WI38 (cell line): ENCODE measurements at regions not wholly inside any gene's neighbourhood (a gene's known extent, or its start where the extent isn't known, plus 50 kb on each side); places are given as distances from the start of the nearest gene placed in this dataset.
"Not testable (repeated sequence)": the region's sequence is repeated elsewhere in the genome, so short reads cannot be mapped to it uniquely, and the experiment has no call there.

Source experiments
- H3K4me3 ChIP-seq: 2 replicates; pipeline ENCODE4 v1.5.1; 2011; ENCODE audit warnings: low read depth, mild to moderate bottlenecking, control low read depth, low read length
- CTCF ChIP-seq: IDR thresholded peaks from 2 replicates; pipeline ENCODE4 v1.5.1; 2012; ENCODE audit warnings: low read depth, mild to moderate bottlenecking, control low read depth, low read length

- no peak overlapping the region for H3K4me3 ChIP-seq
- TF ChIP-seq CTCF, result no peak
Measured at GRCh38 chr1:173365341-173365740, 111.8 kb upstream of the PRDX6 start.

GRCh38 chr1:173367136-173367535, 110.0 kb upstream of the PRDX6 start:
- no peak for TF ChIP-seq CTCF
- no peak overlapping the region for H3K4me3 ChIP-seq

- not testable (repeated sequence) for H3K4me3 ChIP-seq
Measured at GRCh38 chr1:173370586-173370985, 106.5 kb upstream of the PRDX6 start.

- H3K4me3 ChIP-seq, result not testable (repeated sequence)
Measured at GRCh38 chr1:173376065-173376464, 101.1 kb upstream of the PRDX6 start.

GRCh38 chr1:173377266-173377665, 99.9 kb upstream of the PRDX6 start:
- no peak for TF ChIP-seq CTCF
- H3K4me3 ChIP-seq, result no peak overlapping the region

- no peak overlapping the region for H3K4me3 ChIP-seq
- TF ChIP-seq CTCF, result no peak
Measured at GRCh38 chr1:173383351-173383750, 93.8 kb upstream of the PRDX6 start.

GRCh38 chr1:173388352-173388751, 88.8 kb upstream of the PRDX6 start:
- TF ChIP-seq CTCF, result no peak
- H3K4me3 ChIP-seq, result no peak overlapping the region

- H3K4me3 ChIP-seq, result no peak overlapping the region
- TF ChIP-seq CTCF, result no peak
Measured at GRCh38 chr1:173392895-173393658, 84.1 kb upstream of the PRDX6 start.
